ENCODE measurements at regions not wholly inside any gene's neighbourhood (a gene's known extent, or its start where the extent isn't known, plus 50 kb on each side); places are given as distances from the start of the nearest gene placed in this dataset.

DNA sequence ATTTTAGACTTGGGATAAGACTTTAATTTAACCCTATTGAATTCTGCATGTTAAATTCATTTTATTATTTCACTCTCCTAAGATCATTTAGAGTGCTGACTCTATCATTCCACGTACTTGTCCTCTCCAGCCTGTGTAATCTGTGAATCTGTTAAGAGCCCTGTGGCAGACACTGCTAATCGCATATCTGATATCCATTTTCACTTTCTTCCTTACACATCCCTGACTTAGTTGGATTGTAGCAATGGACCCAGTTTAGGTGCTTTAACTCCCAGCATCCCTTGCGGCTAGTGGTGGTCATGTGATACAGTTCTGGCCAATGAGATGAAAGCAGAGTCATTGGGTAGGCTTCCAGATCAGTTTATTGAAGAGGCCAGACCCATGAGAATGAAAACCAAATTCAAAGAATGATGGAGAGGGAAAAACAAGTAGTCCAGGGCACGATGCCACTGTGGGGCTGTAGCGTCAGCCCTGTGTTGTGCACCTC is 57.2 kb upstream of the SOX4 start:
- no peak for TF ChIP-seq CTCF (IDR thresholded peaks at IDR 0.05)
- no peak for TF ChIP-seq POLR2A (IDR thresholded peaks at IDR 0.05)

Measured in adrenal gland (tissue), 5 donors.